Activated CD8-positive, alpha-beta memory T cell treated with anti-CD3 and anti-CD28 coated beads, Interleukin-2, amount 50 U/mL, for 1 hour (primary cell): ENCODE measurements at regions not wholly inside any gene's neighbourhood (a gene's known extent, or its start where the extent isn't known, plus 50 kb on each side); places are given as distances from the start of the nearest gene placed in this dataset.

Experiments
- DNase-seq: peaks from one replicate; pipeline ENCODE4 v3.0.0-alpha.2; 2020; ENCODE audit errors: extremely low read depth

DNA sequence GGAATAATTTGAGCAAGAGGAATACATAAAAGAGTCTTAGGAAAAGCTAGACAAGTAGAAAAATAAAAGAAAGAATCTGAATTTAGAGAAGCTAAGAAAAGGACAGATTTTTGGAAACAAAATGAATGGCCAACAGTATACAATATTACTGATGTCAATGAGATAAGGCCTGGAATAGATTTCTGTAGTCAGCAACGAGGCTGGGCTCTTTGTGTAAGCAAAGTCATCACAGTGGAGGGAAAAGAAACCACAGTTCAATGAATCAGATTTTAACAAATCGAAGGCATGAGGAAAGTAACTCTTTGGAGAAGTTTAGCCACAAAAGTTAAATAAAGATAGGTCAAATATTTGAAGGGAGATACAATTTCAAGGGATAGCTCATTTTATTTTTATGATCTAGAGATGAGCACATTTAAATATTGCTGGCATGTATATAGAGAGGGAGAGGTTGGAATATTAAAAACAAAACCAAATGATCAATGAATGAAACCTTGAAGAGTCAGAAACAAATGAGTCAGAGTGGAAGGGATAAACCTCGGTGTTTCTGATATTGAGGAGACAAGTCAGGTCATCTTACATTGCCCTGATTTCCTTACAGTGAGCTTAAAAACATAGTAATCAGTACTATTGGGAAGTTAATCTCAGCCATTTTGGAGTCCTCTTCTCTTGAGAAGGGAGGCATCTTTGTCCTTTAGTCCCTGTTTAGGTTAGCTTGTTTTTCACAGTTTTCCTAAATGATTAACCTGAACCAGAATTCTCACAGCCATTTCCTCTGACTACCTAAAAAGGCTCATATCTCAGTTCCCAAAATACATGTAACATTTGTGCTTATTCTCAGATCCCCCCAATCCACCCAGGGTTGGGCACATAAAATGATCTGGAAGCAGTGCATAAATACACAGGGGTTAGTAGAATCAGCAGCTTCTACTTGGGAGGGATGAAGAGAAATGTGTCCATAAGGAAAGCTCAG, 620.0 kb upstream of the B3GALT2 start:
- no peak for DNase-seq

- no peak for DNase-seq
These were observed 613.7 kb upstream of the B3GALT2 start for GRCh38 chr1:193799948-193800690.

DNA sequence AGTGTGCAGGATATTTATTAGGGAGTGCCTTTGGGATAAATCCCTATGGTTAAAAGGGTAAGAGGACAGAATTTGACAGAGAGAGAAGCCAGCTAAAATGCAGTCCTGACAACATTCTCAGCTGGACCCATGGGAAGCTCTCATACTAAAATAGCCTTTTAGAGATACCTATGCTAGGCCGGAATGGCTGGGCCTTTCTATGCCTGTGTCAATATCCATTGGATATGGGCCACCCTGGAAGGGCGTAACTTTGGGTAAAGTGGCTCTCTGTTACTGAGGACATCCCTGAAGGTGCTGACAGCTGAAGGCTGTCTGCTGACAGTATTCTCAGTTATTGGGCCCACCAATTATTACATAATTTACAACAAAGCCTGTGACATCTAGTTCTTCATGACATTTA, 613.0 kb upstream of the B3GALT2 start:
- DNase-seq: no peak

- no peak for DNase-seq
These were observed 607.8 kb upstream of the B3GALT2 start for GRCh38 chr1:193794239-193794638.

DNA sequence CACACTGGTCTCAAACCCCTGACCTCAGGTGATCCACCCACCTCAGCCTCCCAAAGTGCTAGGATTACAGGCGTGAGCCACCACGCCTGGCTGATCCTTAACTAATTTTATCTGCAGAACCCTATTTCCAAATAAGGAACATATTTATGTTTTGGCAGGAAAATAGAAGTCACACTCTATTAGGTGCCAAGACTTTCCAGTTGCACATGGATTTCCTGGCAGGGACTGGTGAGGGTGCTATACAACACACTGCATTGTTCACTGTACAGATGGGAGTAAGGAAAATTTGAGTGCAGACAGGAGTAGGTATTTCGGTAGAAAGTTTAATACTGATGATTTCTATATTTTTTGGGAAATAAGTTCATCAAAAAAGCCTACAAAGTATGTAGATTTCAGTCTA, 605.3 kb upstream of the B3GALT2 start:
- no peak for DNase-seq

DNA sequence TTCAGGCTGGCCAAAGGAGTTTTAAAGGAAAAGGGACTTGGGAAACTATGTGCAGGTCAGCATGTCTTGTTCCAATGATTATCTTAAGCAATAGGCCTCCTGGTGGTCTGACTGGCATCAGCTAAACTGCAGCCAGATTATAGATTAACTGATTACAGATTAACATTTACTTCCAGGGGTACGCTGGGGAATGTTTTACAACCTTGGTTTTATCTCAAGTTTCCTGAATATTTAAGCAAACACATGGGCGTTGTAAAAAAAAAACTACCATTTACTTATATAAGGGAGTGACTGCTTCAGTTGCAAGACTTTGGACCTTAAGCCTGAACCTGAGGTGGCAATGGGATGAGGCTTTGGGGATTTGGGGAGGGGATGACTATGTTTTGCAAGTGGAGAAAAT, 600.6 kb upstream of the B3GALT2 start:
- DNase-seq: no peak

DNA sequence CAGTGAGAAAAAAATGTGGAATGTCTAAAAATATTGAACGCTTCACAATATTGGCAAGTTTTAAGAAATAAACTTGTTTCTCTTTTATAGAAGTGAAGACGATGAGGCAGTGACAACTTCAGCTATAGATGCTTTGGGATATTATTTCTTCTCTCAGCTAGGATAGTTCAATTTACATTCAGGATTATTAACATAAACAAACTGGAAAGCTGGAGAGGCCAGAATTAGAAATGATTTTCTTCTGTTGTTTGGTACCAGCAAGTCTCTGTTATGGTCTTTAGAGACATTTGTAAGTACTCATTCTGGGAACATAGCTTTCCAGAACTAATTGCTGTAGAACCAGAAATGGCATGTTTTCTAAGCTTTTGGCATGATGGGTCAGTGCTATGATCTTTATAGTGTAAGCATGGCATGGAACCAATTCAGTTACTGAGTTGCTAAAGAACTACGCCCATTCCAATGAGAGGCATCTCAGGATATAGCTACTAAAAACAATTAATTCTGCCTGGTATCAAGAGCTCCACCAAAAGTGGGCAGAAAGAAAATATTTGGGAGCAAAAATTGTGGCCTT, 599.5 kb upstream of the B3GALT2 start:
- DNase-seq: no peak

DNA sequence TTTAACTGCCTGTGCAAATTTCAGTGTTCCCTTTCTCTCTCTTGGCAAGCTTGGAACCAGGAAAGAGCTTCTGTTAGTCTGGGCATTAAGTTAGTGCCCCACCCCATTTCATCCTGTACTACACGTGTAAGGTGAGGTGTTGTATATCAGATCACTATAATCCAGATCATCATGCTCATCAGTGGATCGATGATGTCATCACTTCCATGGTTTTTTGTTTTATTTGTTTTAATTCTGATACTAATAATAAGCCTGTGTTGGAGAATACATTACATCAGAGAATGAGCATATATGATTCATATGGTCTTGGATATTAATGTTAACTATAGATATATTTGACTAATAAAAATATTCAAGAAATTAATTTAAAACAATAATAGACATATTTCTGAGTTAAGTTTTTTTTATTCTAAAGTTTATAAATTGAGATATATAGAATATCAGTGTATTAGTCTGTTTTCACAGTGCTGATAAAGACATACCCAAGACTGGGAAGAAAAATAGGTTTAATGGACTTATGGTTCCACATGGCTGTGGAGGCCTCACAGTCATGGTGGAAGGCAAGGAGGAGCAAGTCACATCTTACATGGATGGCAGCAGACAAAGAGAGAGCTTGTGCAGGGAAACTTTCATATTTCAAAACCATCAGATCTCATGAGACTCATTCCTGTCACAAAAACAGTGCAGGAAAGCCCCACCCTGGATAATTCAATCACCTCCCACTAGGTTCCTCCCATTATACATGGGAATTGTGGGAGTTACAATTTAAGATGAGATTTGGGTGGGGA, 588.3 kb upstream of the B3GALT2 start:
- DNase-seq: no peak

DNA sequence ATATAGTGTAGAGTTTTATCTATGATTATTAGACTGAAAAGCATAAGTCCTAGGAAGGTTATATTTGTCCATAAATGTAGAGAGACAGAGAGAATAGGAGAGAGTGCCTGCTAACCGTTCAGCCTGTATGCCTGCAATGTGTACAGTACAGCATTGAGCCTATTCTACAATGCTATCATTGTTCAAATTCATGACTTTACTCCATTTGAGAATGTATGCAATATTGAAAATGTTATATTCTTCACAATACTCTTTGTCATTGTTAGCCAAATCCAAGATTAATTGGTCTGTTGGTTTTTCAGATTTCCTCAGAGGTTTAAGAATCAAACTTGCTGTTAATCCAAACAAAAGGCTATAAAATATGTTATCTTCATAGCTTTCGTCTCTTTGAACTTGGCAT, 585.2 kb upstream of the B3GALT2 start:
- DNase-seq: no peak

DNA sequence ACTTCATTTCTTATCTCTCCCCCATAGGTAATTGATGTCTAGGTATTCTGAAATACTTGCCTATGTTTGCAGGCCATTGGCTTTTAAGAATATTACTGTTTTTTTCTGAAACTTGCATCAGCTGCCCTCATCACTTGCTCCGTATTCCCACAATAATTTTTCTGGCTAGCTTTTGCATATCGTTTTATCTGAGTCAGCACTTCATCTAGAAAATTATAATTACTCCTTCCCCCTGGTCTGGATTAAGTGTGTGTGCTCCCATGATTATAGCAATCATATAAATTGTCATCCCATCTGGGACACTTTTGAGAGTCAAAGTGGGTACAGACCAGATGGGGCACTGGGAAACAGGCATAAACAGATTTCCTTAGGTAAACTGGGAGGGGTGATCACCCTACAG, 583.2 kb upstream of the B3GALT2 start:
- DNase-seq: no peak

DNA sequence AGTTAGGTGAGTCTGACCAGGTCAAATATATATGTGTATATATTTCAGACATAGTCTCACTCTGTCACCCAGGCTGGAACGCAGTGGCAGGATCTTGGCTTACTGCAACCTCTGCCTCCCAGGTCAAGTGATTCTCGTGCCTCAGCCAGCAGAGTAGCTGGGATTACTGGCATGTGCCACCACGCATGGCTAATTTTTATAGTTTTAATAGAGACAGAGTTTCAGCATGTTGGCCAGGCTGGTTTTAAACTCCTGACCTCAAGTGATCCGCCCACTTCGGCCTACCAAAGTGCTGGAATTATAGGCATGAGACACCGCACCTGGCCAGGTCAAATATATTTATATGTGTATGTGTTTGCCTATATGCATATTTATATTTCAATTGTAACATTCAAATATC, 581.5 kb upstream of the B3GALT2 start:
- DNase-seq: no peak

GRCh38 chr1:193766329-193766728, 579.9 kb upstream of the B3GALT2 start:
- DNase-seq: no peak

DNA sequence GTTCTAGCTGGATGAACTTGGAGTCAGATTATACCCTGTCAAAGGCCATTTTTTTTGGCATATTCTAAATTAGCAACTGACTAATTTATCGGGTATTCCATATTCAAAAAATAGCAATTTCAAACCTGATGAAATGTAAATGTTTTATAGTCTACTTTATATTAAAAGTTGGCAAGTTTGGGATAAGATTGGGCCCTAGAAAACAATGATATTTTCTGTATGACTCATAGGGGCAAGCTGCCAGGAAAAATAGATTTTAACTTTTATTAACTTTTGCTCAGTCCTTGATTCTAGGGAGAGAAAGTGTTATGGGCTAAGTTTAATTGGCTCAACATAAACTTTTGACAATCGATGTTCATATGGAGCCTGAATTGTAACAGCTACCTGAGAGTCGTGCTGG, 576.9 kb upstream of the B3GALT2 start:
- no peak for DNase-seq

GRCh38 chr1:193762236-193762635, 575.8 kb upstream of the B3GALT2 start:
- DNase-seq: no peak

DNA sequence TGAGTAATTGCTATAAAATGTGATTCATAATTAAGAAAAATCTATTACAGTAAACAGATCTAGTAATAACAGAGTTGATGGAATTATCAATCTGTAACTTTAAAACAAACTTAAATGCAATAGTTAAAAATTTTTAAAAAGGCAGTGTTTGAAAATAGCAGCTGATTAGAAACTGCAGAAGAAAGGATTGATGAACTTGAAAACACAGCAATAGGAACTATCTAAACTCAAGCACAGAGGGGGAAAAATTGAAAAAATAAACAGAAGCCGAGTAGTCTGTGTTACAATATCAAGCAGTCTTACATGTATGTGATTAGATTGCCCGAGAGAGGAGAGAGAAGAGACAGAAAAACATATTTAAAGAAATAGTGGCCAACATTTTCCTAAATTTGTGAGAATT, 569.0 kb upstream of the B3GALT2 start:
- DNase-seq: no peak

- no peak for DNase-seq
These were observed 568.5 kb upstream of the B3GALT2 start for GRCh38 chr1:193754732-193755427.

- DNase-seq: no peak
These were observed 567.7 kb upstream of the B3GALT2 start for GRCh38 chr1:193754151-193754550.

DNA sequence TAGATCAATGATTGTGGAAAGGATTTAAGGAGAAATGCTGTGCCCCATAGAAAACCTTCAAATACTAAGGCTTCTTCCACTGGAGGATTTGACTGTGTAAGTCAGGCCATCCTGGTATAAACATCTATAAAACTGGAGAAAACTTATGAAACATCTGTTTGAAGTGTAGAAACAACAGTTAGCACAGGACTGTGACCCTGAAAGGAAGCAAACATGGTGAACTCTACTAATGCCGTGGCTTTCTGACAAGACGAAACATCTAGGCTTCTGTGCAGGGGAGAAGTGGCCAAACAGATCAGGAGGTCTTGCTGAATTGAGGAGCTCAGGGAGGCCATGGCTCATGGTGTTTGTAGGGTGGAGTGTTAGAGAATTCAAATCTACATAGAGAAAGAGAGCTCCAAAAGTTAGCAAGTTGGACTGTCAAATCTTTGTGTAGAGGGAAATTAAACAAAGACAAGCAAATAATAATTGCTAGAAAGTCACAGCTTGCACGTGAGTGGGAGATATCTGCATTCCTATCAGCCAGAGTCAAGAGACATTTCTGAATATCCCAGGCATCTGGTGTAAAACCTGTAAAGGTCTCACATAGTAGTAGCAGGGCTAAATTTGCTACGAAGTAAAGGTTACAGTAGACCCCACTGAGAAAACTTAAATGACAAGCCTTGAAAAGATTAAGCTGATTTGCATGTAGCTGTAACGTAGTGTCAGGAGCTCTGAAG, 566.8 kb upstream of the B3GALT2 start:
- DNase-seq: no peak

DNA sequence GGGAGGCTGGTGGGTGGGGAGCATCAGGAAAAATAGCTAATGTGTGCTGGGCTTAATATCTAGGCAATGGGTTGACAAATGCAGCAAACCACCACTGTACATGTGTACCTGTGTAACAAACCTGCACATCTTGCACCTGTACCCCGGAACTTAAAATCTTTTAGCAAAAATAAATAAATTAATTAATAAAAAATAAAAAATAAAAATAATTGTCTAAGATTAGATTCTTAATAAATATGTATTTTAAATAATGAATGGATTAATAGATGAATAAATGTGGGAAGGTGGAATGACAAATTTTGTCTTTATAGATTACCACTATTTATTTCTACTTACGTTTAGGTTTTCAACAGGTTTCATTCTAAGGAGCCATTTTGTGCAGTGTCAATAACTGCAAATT, 563.5 kb upstream of the B3GALT2 start:
- DNase-seq: no peak

GRCh38 chr1:193747579-193747978, 561.2 kb upstream of the B3GALT2 start:
- DNase-seq: no peak

DNA sequence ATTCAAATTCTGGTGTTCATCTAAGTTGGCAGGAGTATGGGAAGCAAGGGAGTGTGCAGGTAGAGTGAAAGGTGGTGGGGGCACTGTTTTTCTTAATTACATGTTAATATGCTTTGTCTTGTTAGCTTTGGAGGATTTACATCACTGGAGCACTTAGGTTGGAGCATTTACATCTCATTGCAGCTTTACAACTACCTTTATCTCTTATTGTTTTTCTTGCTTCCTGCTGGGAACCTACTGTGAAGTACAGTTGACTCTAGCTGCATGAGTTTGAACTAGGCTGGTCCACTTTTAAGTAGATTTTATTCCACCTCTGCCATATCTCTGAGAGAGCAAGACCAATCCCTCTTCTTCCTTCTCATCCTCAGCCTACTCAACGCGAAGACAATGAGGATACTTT, 554.8 kb upstream of the B3GALT2 start:
- DNase-seq: no peak
